Liver (tissue), 8 donors: ENCODE measurements at regions not wholly inside any gene's neighbourhood (a gene's known extent, or its start where the extent isn't known, plus 50 kb on each side); places are given as distances from the start of the nearest gene placed in this dataset.

Experiments
- DNase-seq: peaks from one replicate; pipeline ENCODE4 v3.0.0-alpha.2; 2017; ENCODE audit warnings: low spot score
- H3K27ac ChIP-seq, 2 donors: one replicate each; pipeline ENCODE4 v1.7.0; 2013; ENCODE audit warnings: inconsistent platforms in 2 of 2, low read length in 2 of 2, control low read depth in 1 of 2, low read depth in 1 of 2, mild to moderate bottlenecking in 1 of 2
- H3K27me3 ChIP-seq, 4 donors: one replicate each; pipeline versions ENCODE4 v1.6.1 to v1.7.0; 2013; ENCODE audit warnings: low read length in 3 of 4, inconsistent platforms in 1 of 4, mild to moderate bottlenecking in 1 of 4, moderate library complexity in 1 of 4; ENCODE audit not compliant: control insufficient read depth in 4 of 4, insufficient read depth in 4 of 4
- H3K36me3 ChIP-seq, 4 donors: one replicate each; pipeline versions ENCODE4 v1.6.1 to v1.7.0; 2013; ENCODE audit warnings: low read length in 3 of 4, mild to moderate bottlenecking in 3 of 4, low read depth in 1 of 4, moderate library complexity in 1 of 4; ENCODE audit not compliant: control insufficient read depth in 4 of 4, insufficient read depth in 3 of 4
- H3K4me1 ChIP-seq, 4 donors: one replicate each; pipeline versions ENCODE4 v1.6.1 to v1.7.0; 2013; ENCODE audit warnings: low read length in 3 of 4, mild to moderate bottlenecking in 3 of 4, moderate library complexity in 1 of 4; ENCODE audit not compliant: control insufficient read depth in 4 of 4, insufficient read depth in 4 of 4
- H3K4me3 ChIP-seq, 3 donors: one replicate each; pipeline versions ENCODE4 v1.6.1 to v1.7.0; 2013; ENCODE audit warnings: low read length in 3 of 3, control low read depth in 1 of 3, low read depth in 1 of 3, mild to moderate bottlenecking in 1 of 3
- H3K9ac ChIP-seq, 2 donors: one replicate each; pipeline ENCODE4 v1.7.0; 2013; ENCODE audit warnings: low read length in 2 of 2, mild to moderate bottlenecking in 2 of 2, moderate library complexity in 2 of 2, control low read depth in 1 of 2, low read depth in 1 of 2
- H3K9me3 ChIP-seq, 4 donors: one replicate each; pipeline versions ENCODE4 v1.6.1 to v1.7.0; 2013; ENCODE audit warnings: low read length in 3 of 4; ENCODE audit not compliant: control insufficient read depth in 4 of 4
- ATF3 ChIP-seq: IDR thresholded peaks from 2 replicates; pipeline ENCODE4 v1.6.1; 2016; ENCODE audit warnings: antibody characterized with exemption
- CTCF ChIP-seq: fragments of 150-350 bp; IDR thresholded peaks from 2 replicates; pipeline ENCODE4 v1.5.1; 2017; ENCODE audit warnings: improper control_type of control experiment, low read depth, low read length; ENCODE audit not compliant: missing input control
- EGR1 ChIP-seq, 2 donors: IDR thresholded peaks; 2 replicates each; pipeline ENCODE4 v1.6.1; 2016 to 2018; ENCODE audit warnings: antibody characterized with exemption in 2 of 2, low read depth in 2 of 2
- FOXA2 ChIP-seq: IDR thresholded peaks from 2 replicates; pipeline ENCODE4 v1.6.1; 2016; ENCODE audit warnings: antibody characterized with exemption
- GABPA ChIP-seq, 2 donors: IDR thresholded peaks in 1 of 2; conservative IDR thresholded peaks in 1 of 2; 2 replicates each; pipeline ENCODE4 v1.6.1; 2016; ENCODE audit warnings: antibody characterized with exemption in 2 of 2, mild to moderate bottlenecking in 1 of 2, moderate library complexity in 1 of 2
- HNF4A ChIP-seq, 2 donors: conservative IDR thresholded peaks; 2 replicates each; pipeline ENCODE4 v1.6.1; 2016; ENCODE audit warnings: antibody characterized with exemption in 2 of 2, mild to moderate bottlenecking in 2 of 2
- HNF4G ChIP-seq: IDR thresholded peaks from 2 replicates; pipeline ENCODE4 v1.6.1; 2016; ENCODE audit warnings: antibody characterized with exemption
- JUND ChIP-seq, 2 donors: IDR thresholded peaks; 2 replicates each; pipeline ENCODE4 v1.6.1; 2016; ENCODE audit warnings: antibody characterized with exemption in 2 of 2
- MAX ChIP-seq: IDR thresholded peaks from 2 replicates; pipeline ENCODE4 v1.6.1; 2016; ENCODE audit warnings: antibody characterized with exemption
- REST ChIP-seq: IDR thresholded peaks from 2 replicates; pipeline ENCODE4 v1.6.1; 2016; ENCODE audit warnings: antibody characterized with exemption, mild to moderate bottlenecking
- RXRA ChIP-seq, 2 donors: IDR thresholded peaks; 2 replicates each; pipeline ENCODE4 v1.6.1; 2017 to 2018; ENCODE audit warnings: antibody characterized with exemption in 2 of 2, mild to moderate bottlenecking in 1 of 2
- SP1 ChIP-seq: IDR thresholded peaks from 2 replicates; pipeline ENCODE4 v1.6.1; 2018; ENCODE audit warnings: antibody characterized with exemption, mild to moderate bottlenecking
- YY1 ChIP-seq: IDR thresholded peaks from 2 replicates; pipeline ENCODE4 v1.6.1; 2016; ENCODE audit warnings: antibody characterized with exemption, mild to moderate bottlenecking
- ZBTB33 ChIP-seq: IDR thresholded peaks from 2 replicates; pipeline ENCODE4 v1.6.1; 2016; ENCODE audit warnings: antibody characterized with exemption
- WGBS: extraction: QIAGEN DNeasy Blood & Tissue Kit; methylation state at CpG from one replicate; pipeline ENCODE4 v1.1.7; 2013; 5-methylcytosine and 5-hydroxymethylcytosine counted together
- donor health status: healthy.
- donor health status: healthy.
- donor health status: healthy.
- donor health status: healthy.
- donor health status: healthy.

GRCh38 chr1:75010547-75010946 is 123.6 kb upstream of the LHX8 start:
- TF ChIP-seq GABPA (IDR thresholded peaks at IDR 0.05 in 1 of 2, conservative IDR thresholded peaks at IDR 0.05 in 1 of 2) (no peak), YY1 (no peak), FOXA2 (no peak), RXRA (IDR thresholded peaks at IDR 0.05) (no peak), SP1 (no peak), JUND (IDR thresholded peaks at IDR 0.05) (no peak), ZBTB33 (no peak), ATF3 (no peak), HNF4G (no peak), HNF4A (conservative IDR thresholded peaks at IDR 0.05) (no peak), CTCF (no peak), EGR1 (IDR thresholded peaks at IDR 0.05; ENCODE audit: low read depth in 2 of 2) (no peak)
- Histone ChIP-seq H3K36me3 (no peaks in the 10 kb centered on the region), H3K9me3 (no peaks in the 10 kb centered on the region), H3K4me3 (no peak overlapping the region), H3K27me3 (no peaks in the 10 kb centered on the region), H3K9ac (no peak overlapping the region), H3K27ac (no peak overlapping the region), H3K4me1 (no peaks in the 10 kb centered on the region)
- WGBS, result 73% methylated on average over 2 of the region's 2 CpGs
- no peak for DNase-seq

GRCh38 chr1:75014250-75014649 is 119.9 kb upstream of the LHX8 start:
- H3K4me3 ChIP-seq, result no peak overlapping the region
- no peak for DNase-seq
- H3K27me3 ChIP-seq, result no peaks in the 10 kb centered on the region
- no peak overlapping the region for H3K27ac ChIP-seq
- no peaks in the 10 kb centered on the region for H3K4me1 ChIP-seq
- no peaks in the 10 kb centered on the region for H3K36me3 ChIP-seq
- no peaks in the 10 kb centered on the region for H3K9me3 ChIP-seq
- no peak overlapping the region for H3K9ac ChIP-seq
- TF ChIP-seq HNF4A (conservative IDR thresholded peaks at IDR 0.05), result no peak
- TF ChIP-seq EGR1 (IDR thresholded peaks at IDR 0.05; ENCODE audit: low read depth in 2 of 2), result no peak
- no peak for TF ChIP-seq MAX
- no peak for TF ChIP-seq REST
- TF ChIP-seq RXRA (IDR thresholded peaks at IDR 0.05), result no peak
- no peak for TF ChIP-seq GABPA (IDR thresholded peaks at IDR 0.05 in 1 of 2, conservative IDR thresholded peaks at IDR 0.05 in 1 of 2)
- TF ChIP-seq SP1, result no peak
- TF ChIP-seq ATF3, result no peak
- TF ChIP-seq FOXA2, result no peak
